ENCODE measurements at regions not wholly inside any gene's neighbourhood (a gene's known extent, or its start where the extent isn't known, plus 50 kb on each side); places are given as distances from the start of the nearest gene placed in this dataset.
A peak's percentile ranks its signal among the peaks of the same experiment; 100 is the strongest.

GRCh38 chr5:174327896-174328295 lies 282.4 kb downstream of the NSG2 start:
- Histone ChIP-seq H4K5ac (ENCODE audit: insufficient read length, low read depth, low read length) (no peak overlapping the region), H2BK12ac (ENCODE audit: low read depth, low read length) (peak overlapping the region; percentile 55; the same call in 1 of the 2 replicates), H4K20me1 (replicated peaks in 1 of 2; ENCODE audit: control insufficient read depth in 1 of 2, insufficient read depth in 2 of 2, low read length in 2 of 2) (no peaks in the 10 kb centered on the region), H2AFZ (ENCODE audit: low read length) (no peak overlapping the region), H3K18ac (ENCODE audit: extremely low read depth, low read length) (peak overlapping the region; percentile 86), H3K9ac (replicated peaks in 1 of 4; ENCODE audit: extremely low read depth in 1 of 4, low read depth in 3 of 4, low read length in 3 of 4) (no peak overlapping the region), H3K14ac (ENCODE audit: insufficient read length) (no peak overlapping the region), H4K91ac (replicated peaks; ENCODE audit: insufficient read length, low read length) (peak overlapping the region; percentile 61), H3K4me1 (replicated peaks in 1 of 4; ENCODE audit: control insufficient read depth in 3 of 4, insufficient read depth in 4 of 4, low read length in 3 of 4) (peaks cover 3 to 17% (median 8%) of the 10 kb centered on the region in 4 experiments), H2AK5ac (ENCODE audit: low read depth, low read length) (peak overlapping the region; percentile 28; the same call in 1 of the 2 replicates), H2BK120ac (replicated peaks; ENCODE audit: low read depth, low read length) (peak overlapping the region; percentile 98), H3K4me3 (ENCODE audit: extremely low read depth in 1 of 4, insufficient read depth in 2 of 4, low read depth in 3 of 4, low read length in 4 of 4) (no peak overlapping the region), H3K4ac (replicated peaks; ENCODE audit: insufficient read length, low read depth, low read length) (no peak overlapping the region), H2BK5ac (ENCODE audit: low read depth, low read length) (peak overlapping the region; percentile 99; the same call in 1 of the 2 replicates), H3K79me2 (ENCODE audit: control insufficient read depth in 1 of 2, insufficient read depth in 2 of 2, low read length in 2 of 2) (no peaks in the 10 kb centered on the region), H3K23me2 (ENCODE audit: low read depth, low read length) (no peaks in the 10 kb centered on the region), H3K79me1 (ENCODE audit: low read depth, low read length) (no peaks in the 10 kb centered on the region), H3K27ac (ENCODE audit: low read depth, low read length) (no peak overlapping the region), H3K56ac (replicated peaks; ENCODE audit: insufficient read length, low read depth, low read length) (no peak overlapping the region), H3K36me3 (ENCODE audit: control insufficient read depth in 2 of 4, insufficient read depth in 4 of 4, low read length in 3 of 4) (no peaks in the 10 kb centered on the region), H3K9me3 (ENCODE audit: insufficient read depth in 2 of 2, low read depth in 1 of 2, low read length in 1 of 2) (no peaks in the 10 kb centered on the region), H2BK15ac (ENCODE audit: low read length) (0 out of 2 replicates have a peak overlapping the region, but pooled peaks have one; percentile 61), H3K27me3 (replicated peaks in 1 of 4; ENCODE audit: control insufficient read depth in 3 of 4, extremely low read depth in 1 of 4, insufficient read depth in 3 of 4, low read length in 3 of 4) (peaks cover 0 to 4% (median 0%) of the 10 kb centered on the region in 4 experiments; a peak in 3 of 7 replicates), H2BK20ac (ENCODE audit: low read length) (peak overlapping the region; percentile 92; the same call in 1 of the 2 replicates), H3K23ac (ENCODE audit: insufficient read length) (no peak overlapping the region), H4K8ac (ENCODE audit: extremely low read depth, insufficient read depth, low read length) (no peak overlapping the region), H3K4me2 (ENCODE audit: insufficient read depth in 1 of 2, low read depth in 2 of 2, low read length in 2 of 2) (0 out of 4 replicates have a peak overlapping the region, but pooled peaks of 1 of the 2 experiments have one; percentile 10)
- POLR2A ChIA-PET (ENCODE audit: partially characterized antibody): no interaction called here
- no peak for TF ChIP-seq SP2 (IDR thresholded peaks at IDR 0.05; ENCODE audit: low read length)
- CTCF ChIA-PET (ENCODE audit: partially characterized antibody): interaction anchor here (0.8 to 4.2 kb wide), 13 partner anchors 10 to 504 kb away, joined by 3 to 16 read pairs (median 3); no protein-coding TSS in a partner anchor
- 89% methylated on average over 9 of the region's 9 CpGs; no CpG with 5 or more reads in 1 of the 2 experiments for WGBS, 2 experiments (ENCODE audit: extremely low coverage in 1 of 2, insufficient coverage in 1 of 2, insufficient read length in 1 of 2, insufficient replicate concordance in 2 of 2, low coverage in 1 of 2, low lambda C conversion rate in 2 of 2, missing lambda C conversion rate in 1 of 2)
- DNase-seq (ENCODE audit: low read depth in 1 of 2, low spot score in 2 of 2) (no peak), FAIRE-seq (no peak)
